Progenitor cell of endocrine pancreas (in vitro differentiated cells): ENCODE measurements at regions not wholly inside any gene's neighbourhood (a gene's known extent, or its start where the extent isn't known, plus 50 kb on each side); places are given as distances from the start of the nearest gene placed in this dataset.

Source experiments
- DNase-seq: peaks from one replicate; pipeline ENCODE4 v3.0.0; 2021; ENCODE audit warnings: low spot score; ENCODE audit not compliant: unreplicated experiment
- H3K27ac Mint-ChIP-seq: 2 replicates; pipeline ENCODE4 v1.8.0; 2021; ENCODE audit warnings: mild to moderate bottlenecking, moderate library complexity, mixed read lengths
- H3K27me3 Mint-ChIP-seq: 2 replicates; pipeline ENCODE4 v1.8.0; 2021; ENCODE audit warnings: mixed read lengths
- H3K36me3 Mint-ChIP-seq: 2 replicates; pipeline ENCODE4 v1.8.0; 2022; ENCODE audit warnings: mixed read lengths; ENCODE audit not compliant: insufficient read depth
- H3K4me1 Mint-ChIP-seq: 2 replicates; pipeline ENCODE4 v1.8.0; 2021; ENCODE audit warnings: low read depth, mixed read lengths
- H3K4me3 Mint-ChIP-seq: 2 replicates; pipeline ENCODE4 v1.8.0; 2021; ENCODE audit warnings: low read depth, mild to moderate bottlenecking, moderate library complexity, mixed read lengths
- H3K9me3 Mint-ChIP-seq: 2 replicates; pipeline ENCODE4 v1.8.0; 2021; ENCODE audit warnings: low read depth, mixed read lengths
- TF ChIP-seq, protein P1 (sequence below): fragments of 200-600 bp; sonication (generic); IDR thresholded peaks from one replicate; pipeline ENCODE4 v1.5.0; 2021; ENCODE audit warnings: antibody characterized with exemption, mild to moderate bottlenecking; ENCODE audit not compliant: unreplicated experiment

DNA sequence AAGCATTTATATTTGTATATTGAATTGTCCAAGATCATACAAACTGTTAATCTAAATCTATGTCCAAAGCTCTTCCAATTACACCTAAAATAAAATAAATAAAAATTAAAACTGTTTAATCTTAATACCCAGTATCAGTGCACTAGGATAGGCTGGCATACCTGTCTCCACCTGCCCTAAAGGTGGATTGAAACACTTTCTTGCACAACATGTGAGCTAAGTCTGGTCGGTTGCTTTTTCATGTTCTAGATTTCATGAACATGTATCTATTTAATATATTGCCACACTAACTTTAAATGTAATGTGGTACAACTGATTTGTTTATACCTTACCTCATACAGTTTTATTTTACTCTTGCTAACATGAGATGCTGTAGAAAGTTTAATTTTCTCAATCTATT, 193.0 kb downstream of the VGLL3 start:
- Mint-ChIP-seq H3K36me3 (no peaks in the 10 kb centered on the region), H3K9me3 (no peaks in the 10 kb centered on the region), H3K27ac (no peak overlapping the region), H3K27me3 (no peaks in the 10 kb centered on the region), H3K4me1 (no peaks in the 10 kb centered on the region), H3K4me3 (no peak overlapping the region)
- no peak for DNase-seq
- TF ChIP-seq, protein P1, sequence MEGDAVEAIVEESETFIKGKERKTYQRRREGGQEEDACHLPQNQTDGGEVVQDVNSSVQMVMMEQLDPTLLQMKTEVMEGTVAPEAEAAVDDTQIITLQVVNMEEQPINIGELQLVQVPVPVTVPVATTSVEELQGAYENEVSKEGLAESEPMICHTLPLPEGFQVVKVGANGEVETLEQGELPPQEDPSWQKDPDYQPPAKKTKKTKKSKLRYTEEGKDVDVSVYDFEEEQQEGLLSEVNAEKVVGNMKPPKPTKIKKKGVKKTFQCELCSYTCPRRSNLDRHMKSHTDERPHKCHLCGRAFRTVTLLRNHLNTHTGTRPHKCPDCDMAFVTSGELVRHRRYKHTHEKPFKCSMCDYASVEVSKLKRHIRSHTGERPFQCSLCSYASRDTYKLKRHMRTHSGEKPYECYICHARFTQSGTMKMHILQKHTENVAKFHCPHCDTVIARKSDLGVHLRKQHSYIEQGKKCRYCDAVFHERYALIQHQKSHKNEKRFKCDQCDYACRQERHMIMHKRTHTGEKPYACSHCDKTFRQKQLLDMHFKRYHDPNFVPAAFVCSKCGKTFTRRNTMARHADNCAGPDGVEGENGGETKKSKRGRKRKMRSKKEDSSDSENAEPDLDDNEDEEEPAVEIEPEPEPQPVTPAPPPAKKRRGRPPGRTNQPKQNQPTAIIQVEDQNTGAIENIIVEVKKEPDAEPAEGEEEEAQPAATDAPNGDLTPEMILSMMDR, result no peak

- no peak for DNase-seq
- no peaks in the 10 kb centered on the region for H3K4me1 Mint-ChIP-seq
- H3K27me3 Mint-ChIP-seq, result no peaks in the 10 kb centered on the region
- no peaks in the 10 kb centered on the region for H3K9me3 Mint-ChIP-seq
- no peaks in the 10 kb centered on the region for H3K36me3 Mint-ChIP-seq
- TF ChIP-seq, protein P1, result no peak
- H3K27ac Mint-ChIP-seq, result no peak overlapping the region
- no peak overlapping the region for H3K4me3 Mint-ChIP-seq
These were observed 196.4 kb downstream of the VGLL3 start for GRCh38 chr3:86794361-86795065.

DNA sequence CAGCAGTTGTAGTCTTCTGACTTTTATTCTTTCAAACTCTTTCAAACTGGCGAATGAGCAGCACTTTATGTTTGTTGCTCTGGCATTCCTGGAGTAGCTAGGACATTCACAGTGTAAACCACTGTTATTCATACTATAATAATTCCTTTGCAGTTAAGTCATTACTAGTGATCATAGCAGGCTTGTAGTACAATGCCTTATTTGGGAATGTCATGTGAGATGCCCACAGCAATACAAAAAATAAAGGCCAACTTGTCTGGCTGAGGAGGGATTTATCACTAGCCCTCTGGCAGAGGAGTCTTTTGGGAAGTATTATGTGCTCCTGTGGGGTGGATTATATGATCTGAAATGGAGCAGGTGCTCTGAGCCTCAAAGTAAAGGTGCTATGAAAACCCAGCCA, 197.2 kb downstream of the VGLL3 start:
- no peak for DNase-seq
- Mint-ChIP-seq H3K4me3 (no peak overlapping the region), H3K4me1 (no peaks in the 10 kb centered on the region), H3K27me3 (no peaks in the 10 kb centered on the region), H3K36me3 (no peaks in the 10 kb centered on the region), H3K9me3 (no peaks in the 10 kb centered on the region), H3K27ac (peak overlapping the region; percentile 69)
- TF ChIP-seq, protein P1, result no peak

DNA sequence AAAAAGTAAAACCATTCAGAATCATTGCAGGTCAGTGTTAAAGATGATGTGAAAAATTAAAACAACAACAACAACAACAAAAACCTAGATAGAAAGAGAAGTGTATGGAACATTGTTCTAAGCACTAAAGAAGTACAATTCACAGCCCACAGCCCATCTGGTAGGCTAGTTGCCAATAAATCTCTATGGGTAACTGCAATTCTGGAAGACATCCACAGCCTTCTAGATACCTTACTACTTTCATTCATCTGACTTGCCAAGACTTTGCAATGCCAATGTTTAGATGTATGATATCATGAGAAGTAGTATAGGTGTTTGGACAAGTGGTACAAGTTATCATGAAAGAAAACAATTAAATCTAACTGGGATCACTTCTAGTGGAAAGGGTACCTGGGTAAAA, 198.6 kb downstream of the VGLL3 start:
- Mint-ChIP-seq H3K36me3 (no peaks in the 10 kb centered on the region), H3K27ac (no peak overlapping the region), H3K9me3 (no peaks in the 10 kb centered on the region), H3K4me3 (no peak overlapping the region), H3K4me1 (no peaks in the 10 kb centered on the region), H3K27me3 (no peaks in the 10 kb centered on the region)
- TF ChIP-seq, protein P1, result no peak
- DNase-seq, result no peak

GRCh38 chr3:86790884-86791549, 199.9 kb downstream of the VGLL3 start:
- Mint-ChIP-seq H3K36me3 (no peaks in the 10 kb centered on the region), H3K27me3 (no peaks in the 10 kb centered on the region), H3K9me3 (no peaks in the 10 kb centered on the region), H3K4me1 (no peaks in the 10 kb centered on the region), H3K4me3 (no peak overlapping the region), H3K27ac (no peak overlapping the region)
- no peak for DNase-seq
- TF ChIP-seq, protein P1, result no peak
